IMR-90 (cell line): ENCODE measurements at regions not wholly inside any gene's neighbourhood (a gene's known extent, or its start where the extent isn't known, plus 50 kb on each side); places are given as distances from the start of the nearest gene placed in this dataset.

Experiments used
- ATAC-seq: fragments of 200-7000 bp; cut with Tn5 transposase; 2 replicates; pipeline ENCODE4 v1.9.1; 2020; ENCODE audit warnings: low read depth, mild to moderate bottlenecking, moderate library complexity
- BruUV-seq: library from RNA; stranded (reverse); fragments of 400-500 nt; replicated peaks from 2 replicates; lab custom pipeline; 2021; lab: Mats Ljungman, UMichigan
- CTCF ChIA-PET: fragments of 300-600 bp; formaldehyde crosslinking; extraction: SDS; loops from one replicate; lab custom pipeline; 2021; ENCODE audit warnings: antibody characterized with exemption; lab: Yijun Ruan, JAX
- POLR2A ChIA-PET: fragments of 300-600 bp; sonication (Branson Sonifier 250); formaldehyde crosslinking; loops from one replicate; lab custom pipeline; 2022; ENCODE audit warnings: antibody characterized with exemption; ENCODE audit not compliant: unreplicated experiment; lab: Charles Lee
- DNase-seq: peaks from one replicate; pipeline ENCODE4 v3.0.0; 2013
- H2AFZ ChIP-seq: replicated peaks from 2 replicates; pipeline ENCODE3; 2013; ENCODE audit warnings: low read length, mild to moderate bottlenecking; ENCODE audit not compliant: poor library complexity
- H2AK5ac ChIP-seq: 2 replicates; pipeline ENCODE4 v1.6.1; 2013; ENCODE audit warnings: low read depth, low read length, inconsistent platforms
- H2AK9ac ChIP-seq: replicated peaks from 2 replicates; pipeline ENCODE3; 2013; ENCODE audit warnings: mild to moderate bottlenecking, low read depth, low read length, moderate library complexity; ENCODE audit not compliant: poor library complexity
- H2BK120ac ChIP-seq: 2 replicates; pipeline ENCODE4 v1.6.1; 2013; ENCODE audit warnings: low read depth, low read length, inconsistent platforms
- H2BK15ac ChIP-seq: 3 replicates; pipeline ENCODE4 v1.6.1; 2013; ENCODE audit warnings: low read depth, low read length, inconsistent platforms
- H2BK20ac ChIP-seq: 2 replicates; pipeline ENCODE4 v1.6.1; 2013; ENCODE audit warnings: low read depth, mild to moderate bottlenecking, inconsistent platforms, low read length, moderate library complexity
- H2BK5ac ChIP-seq: 2 replicates; pipeline ENCODE4 v1.6.1; 2013; ENCODE audit warnings: mild to moderate bottlenecking, low read depth, low read length, inconsistent platforms; ENCODE audit not compliant: poor library complexity, severe bottlenecking
- H3K14ac ChIP-seq: replicated peaks from 2 replicates; pipeline ENCODE4 v1.6.1; 2013; ENCODE audit warnings: low read depth, low read length, inconsistent platforms
- H3K18ac ChIP-seq: 2 replicates; pipeline ENCODE4 v1.6.1; 2013; ENCODE audit warnings: low read depth, low read length, control low read depth
- H3K23ac ChIP-seq: 2 replicates; pipeline ENCODE4 v1.6.1; 2013; ENCODE audit warnings: low read depth, low read length, inconsistent platforms
- H3K27ac ChIP-seq: 2 replicates; pipeline ENCODE4 v1.5.1; 2013; ENCODE audit warnings: mild to moderate bottlenecking, control low read depth, low read length; ENCODE audit not compliant: insufficient read depth
- H3K27me3 ChIP-seq: 2 replicates; pipeline ENCODE4 v1.6.1; 2013; ENCODE audit warnings: low read length; ENCODE audit not compliant: control insufficient read depth, insufficient read depth
- H3K36me3 ChIP-seq: 2 replicates; pipeline ENCODE4 v1.6.1; 2013; ENCODE audit warnings: low read length, mixed read lengths; ENCODE audit not compliant: control insufficient read depth, insufficient read depth
- H3K4ac ChIP-seq: 2 replicates; pipeline ENCODE4 v1.6.1; 2013; ENCODE audit warnings: low read depth, low read length, inconsistent platforms
- H3K4me1 ChIP-seq: 2 replicates; pipeline ENCODE4 v1.6.1; 2013; ENCODE audit warnings: low read length, mixed read lengths; ENCODE audit not compliant: control insufficient read depth, insufficient read depth
- H3K4me2 ChIP-seq: 2 replicates; pipeline ENCODE4 v1.6.1; 2013; ENCODE audit warnings: low read depth, mild to moderate bottlenecking, control low read depth, low read length, moderate library complexity
- H3K4me3 ChIP-seq: 2 replicates; pipeline ENCODE4 v1.5.1; 2013; ENCODE audit warnings: low read depth, mild to moderate bottlenecking, control low read depth, low read length, moderate library complexity; ENCODE audit not compliant: insufficient read depth
- H3K56ac ChIP-seq: 2 replicates; pipeline ENCODE4 v1.6.1; 2013; ENCODE audit warnings: low read length, inconsistent platforms; ENCODE audit not compliant: insufficient read depth; ENCODE audit errors: extremely low read depth
- H3K79me1 ChIP-seq, 2 experiments: 2 replicates each; pipeline ENCODE4 v1.6.1; 2013; ENCODE audit warnings: low read length in 2 of 2, inconsistent platforms in 1 of 2, low read depth in 1 of 2
- H3K9ac ChIP-seq: 2 replicates; pipeline ENCODE4 v1.6.1; 2013; ENCODE audit warnings: low read depth, low read length, control low read depth
- H3K9me1 ChIP-seq: 2 replicates; pipeline ENCODE4 v1.6.1; 2013; ENCODE audit warnings: low read length, inconsistent platforms; ENCODE audit not compliant: insufficient read depth
- H3K9me3 ChIP-seq: 2 replicates; pipeline ENCODE4 v1.6.1; 2013; ENCODE audit warnings: low read length; ENCODE audit not compliant: control insufficient read depth, insufficient read depth
- H4K20me1 ChIP-seq: 2 replicates; pipeline ENCODE4 v1.6.1; 2013; ENCODE audit warnings: low read length, inconsistent platforms; ENCODE audit not compliant: insufficient read depth
- H4K5ac ChIP-seq: 2 replicates; pipeline ENCODE4 v1.6.1; 2013; ENCODE audit warnings: mild to moderate bottlenecking, low read depth, low read length, control low read depth
- H4K8ac ChIP-seq, 2 experiments: 2 replicates each; pipeline ENCODE4 v1.6.1; 2013; ENCODE audit warnings: low read depth in 2 of 2, low read length in 2 of 2, control low read depth in 1 of 2, inconsistent platforms in 1 of 2
- H4K91ac ChIP-seq: 2 replicates; pipeline ENCODE4 v1.6.1; 2013; ENCODE audit warnings: low read depth, low read length, inconsistent platforms; ENCODE audit not compliant: insufficient read depth
- BHLHE40 ChIP-seq: fragments of 150-350 bp; IDR thresholded peaks from 2 replicates; pipeline ENCODE4 v1.6.1; 2016; ENCODE audit warnings: mild to moderate bottlenecking, low read depth, low read length
- CEBPB ChIP-seq: IDR thresholded peaks from 2 replicates; pipeline ENCODE4 v1.6.1; 2012; ENCODE audit warnings: low read depth, low read length, improper control_type of control experiment
- CHD1 ChIP-seq: IDR thresholded peaks from 2 replicates; pipeline ENCODE4 v1.6.1; 2012; ENCODE audit warnings: low read depth, low read length, improper control_type of control experiment
- FOS ChIP-seq: fragments of 150-350 bp; IDR thresholded peaks from 2 replicates; pipeline ENCODE4 v1.6.1; 2016; ENCODE audit warnings: low read depth, low read length
- MAFK ChIP-seq: IDR thresholded peaks from 2 replicates; pipeline ENCODE4 v1.6.1; 2012; ENCODE audit warnings: low read depth, low read length, improper control_type of control experiment
- MAZ ChIP-seq: IDR thresholded peaks from 2 replicates; pipeline ENCODE4 v1.6.1; 2012; ENCODE audit warnings: low read depth, mild to moderate bottlenecking, low read length, improper control_type of control experiment, moderate library complexity, borderline replicate concordance
- MXI1 ChIP-seq: IDR thresholded peaks from 2 replicates; pipeline ENCODE4 v1.6.1; 2012; ENCODE audit warnings: low read depth, mild to moderate bottlenecking, low read length, moderate library complexity, borderline replicate concordance
- NFE2L2 ChIP-seq: fragments of 150-350 bp; IDR thresholded peaks from 2 replicates; pipeline ENCODE4 v1.6.1; 2016; ENCODE audit warnings: low read depth, mild to moderate bottlenecking, low read length
- POLR2A ChIP-seq: IDR thresholded peaks from 2 replicates; pipeline ENCODE4 v1.6.1; 2012; ENCODE audit warnings: mild to moderate bottlenecking, low read depth, low read length
- RAD21 ChIP-seq: IDR thresholded peaks from 2 replicates; pipeline ENCODE4 v1.6.1; 2012; ENCODE audit warnings: low read length, improper control_type of control experiment
- RCOR1 ChIP-seq: IDR thresholded peaks from 2 replicates; pipeline ENCODE4 v1.6.1; 2012; ENCODE audit warnings: mild to moderate bottlenecking, low read length, improper control_type of control experiment; ENCODE audit not compliant: insufficient replicate concordance
- RFX5 ChIP-seq: IDR thresholded peaks from 2 replicates; pipeline ENCODE4 v1.8.0; 2012; ENCODE audit warnings: low read depth, mild to moderate bottlenecking, low read length, moderate library complexity
- SMC3 ChIP-seq: fragments of 150-350 bp; IDR thresholded peaks from 2 replicates; pipeline ENCODE4 v1.6.1; 2016; ENCODE audit warnings: low read depth, mild to moderate bottlenecking, antibody characterized with exemption, low read length, moderate library complexity
- WGBS, 2 experiments: methylation state at CpG; one replicate each; pipeline versions ENCODE4 v1.1.5 to v1.1.7; 2013; ENCODE audit warnings: missing lambda C conversion rate in 2 of 2; ENCODE audit not compliant: insufficient read length in 1 of 2; ENCODE audit errors: extremely low coverage in 2 of 2; 5-methylcytosine and 5-hydroxymethylcytosine counted together
- dilution Hi-C: fragments of 300-500 bp; cut with HindIII; formaldehyde crosslinking; loops from one replicate; pipeline ENCODE4 v1.14.3; 2018; ENCODE audit warnings: low sequenced_read_pairs; ENCODE audit not compliant: unreplicated experiment
- in situ Hi-C: fragments of 300-500 bp; cut with MboI; formaldehyde crosslinking; loops from 3 replicates; pipeline ENCODE4 v1.14.3; 2019; ENCODE audit warnings: low sequenced_read_pairs, inconsistent platforms, mixed read lengths
- intact Hi-C: fragments of 100-400 bp; cut with micrococcal nuclease; formaldehyde crosslinking; loops from 2 replicates; pipeline ENCODE4 v1.10.0; 2022
- TF ChIP-seq, protein P1 (sequence below): fragments of 150-350 bp; IDR thresholded peaks from 2 replicates; pipeline ENCODE4 v1.6.1; 2017; ENCODE audit warnings: mild to moderate bottlenecking, antibody characterized with exemption, low read length, low read depth
- TF ChIP-seq, protein P2 (sequence below): fragments of 150-350 bp; IDR thresholded peaks from 2 replicates; pipeline ENCODE4 v1.6.1; 2016; ENCODE audit warnings: low read depth, mild to moderate bottlenecking, low read length, moderate library complexity, borderline replicate concordance
- TF ChIP-seq, protein P3 (sequence below): conservative IDR thresholded peaks from 2 replicates; pipeline ENCODE4 v1.5.1; 2012; ENCODE audit warnings: mild to moderate bottlenecking, low read depth, low read length, improper control_type of control experiment

DNA sequence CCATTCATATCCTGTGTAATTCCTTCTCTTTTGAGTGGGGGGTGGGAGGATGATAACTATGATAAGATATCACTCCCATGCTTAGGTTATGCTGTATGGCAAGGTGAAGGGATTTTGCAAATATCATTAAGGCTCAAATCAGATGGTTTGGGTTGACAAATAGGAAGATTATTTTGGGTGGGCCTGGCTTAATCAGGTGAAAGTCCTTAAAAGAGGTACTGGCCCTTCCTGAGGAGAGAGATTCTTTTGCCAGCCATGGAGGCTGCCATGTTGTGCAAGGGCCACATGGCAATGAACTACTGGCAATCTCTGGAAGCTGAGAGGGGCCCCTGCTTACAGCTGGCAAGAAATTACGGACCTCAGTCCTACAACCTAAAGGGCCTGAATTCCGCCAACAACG, 174.6 kb upstream of the FOXD3 start:
- no peak for TF ChIP-seq RFX5
- no peak for TF ChIP-seq RCOR1
- TF ChIP-seq POLR2A: no peak
- TF ChIP-seq, protein P1, sequence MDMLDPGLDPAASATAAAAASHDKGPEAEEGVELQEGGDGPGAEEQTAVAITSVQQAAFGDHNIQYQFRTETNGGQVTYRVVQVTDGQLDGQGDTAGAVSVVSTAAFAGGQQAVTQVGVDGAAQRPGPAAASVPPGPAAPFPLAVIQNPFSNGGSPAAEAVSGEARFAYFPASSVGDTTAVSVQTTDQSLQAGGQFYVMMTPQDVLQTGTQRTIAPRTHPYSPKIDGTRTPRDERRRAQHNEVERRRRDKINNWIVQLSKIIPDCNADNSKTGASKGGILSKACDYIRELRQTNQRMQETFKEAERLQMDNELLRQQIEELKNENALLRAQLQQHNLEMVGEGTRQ: no peak
- no peak for TF ChIP-seq MXI1
- TF ChIP-seq, protein P2, sequence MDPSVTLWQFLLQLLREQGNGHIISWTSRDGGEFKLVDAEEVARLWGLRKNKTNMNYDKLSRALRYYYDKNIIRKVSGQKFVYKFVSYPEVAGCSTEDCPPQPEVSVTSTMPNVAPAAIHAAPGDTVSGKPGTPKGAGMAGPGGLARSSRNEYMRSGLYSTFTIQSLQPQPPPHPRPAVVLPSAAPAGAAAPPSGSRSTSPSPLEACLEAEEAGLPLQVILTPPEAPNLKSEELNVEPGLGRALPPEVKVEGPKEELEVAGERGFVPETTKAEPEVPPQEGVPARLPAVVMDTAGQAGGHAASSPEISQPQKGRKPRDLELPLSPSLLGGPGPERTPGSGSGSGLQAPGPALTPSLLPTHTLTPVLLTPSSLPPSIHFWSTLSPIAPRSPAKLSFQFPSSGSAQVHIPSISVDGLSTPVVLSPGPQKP: no peak
- TF ChIP-seq RAD21: no peak
- no peak for TF ChIP-seq SMC3
- TF ChIP-seq MAFK: no peak
- TF ChIP-seq MAZ: no peak
- no peak for TF ChIP-seq CHD1
- TF ChIP-seq CEBPB: no peak
- no peak for TF ChIP-seq FOS
- no peak for TF ChIP-seq NFE2L2
- TF ChIP-seq, protein P3, sequence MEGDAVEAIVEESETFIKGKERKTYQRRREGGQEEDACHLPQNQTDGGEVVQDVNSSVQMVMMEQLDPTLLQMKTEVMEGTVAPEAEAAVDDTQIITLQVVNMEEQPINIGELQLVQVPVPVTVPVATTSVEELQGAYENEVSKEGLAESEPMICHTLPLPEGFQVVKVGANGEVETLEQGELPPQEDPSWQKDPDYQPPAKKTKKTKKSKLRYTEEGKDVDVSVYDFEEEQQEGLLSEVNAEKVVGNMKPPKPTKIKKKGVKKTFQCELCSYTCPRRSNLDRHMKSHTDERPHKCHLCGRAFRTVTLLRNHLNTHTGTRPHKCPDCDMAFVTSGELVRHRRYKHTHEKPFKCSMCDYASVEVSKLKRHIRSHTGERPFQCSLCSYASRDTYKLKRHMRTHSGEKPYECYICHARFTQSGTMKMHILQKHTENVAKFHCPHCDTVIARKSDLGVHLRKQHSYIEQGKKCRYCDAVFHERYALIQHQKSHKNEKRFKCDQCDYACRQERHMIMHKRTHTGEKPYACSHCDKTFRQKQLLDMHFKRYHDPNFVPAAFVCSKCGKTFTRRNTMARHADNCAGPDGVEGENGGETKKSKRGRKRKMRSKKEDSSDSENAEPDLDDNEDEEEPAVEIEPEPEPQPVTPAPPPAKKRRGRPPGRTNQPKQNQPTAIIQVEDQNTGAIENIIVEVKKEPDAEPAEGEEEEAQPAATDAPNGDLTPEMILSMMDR: no peak
- TF ChIP-seq BHLHE40: no peak
- H3K56ac ChIP-seq: no peak overlapping the region
- intact Hi-C loops: no loop called here
- no peak overlapping the region for H2BK5ac ChIP-seq
- H3K9ac ChIP-seq: no peak overlapping the region
- H3K23ac ChIP-seq: no peak overlapping the region
- H3K27me3 ChIP-seq: no peaks in the 10 kb centered on the region
- H4K5ac ChIP-seq: no peak overlapping the region
- H3K18ac ChIP-seq: no peak overlapping the region
- no peak overlapping the region for H4K8ac ChIP-seq
- in situ Hi-C loops: no loop called here
- H3K14ac ChIP-seq: no peak overlapping the region
- no peak overlapping the region for H2BK15ac ChIP-seq
- no peaks in the 10 kb centered on the region for H3K4me1 ChIP-seq
- ATAC-seq (no peak), DNase-seq (no peak)
- H3K9me3 ChIP-seq: no peaks in the 10 kb centered on the region
- H4K20me1 ChIP-seq: no peaks in the 10 kb centered on the region
- H2BK20ac ChIP-seq: no peak overlapping the region
- dilution Hi-C loops: no loop called here
- ChIA-PET POLR2A (no interaction called here), CTCF (no interaction called here)
- H2AFZ ChIP-seq: no peak overlapping the region
- H2BK120ac ChIP-seq: no peak overlapping the region
- H3K36me3 ChIP-seq: no peaks in the 10 kb centered on the region
- no peak overlapping the region for H3K27ac ChIP-seq
- no peak overlapping the region for H3K4me2 ChIP-seq
- no peak overlapping the region for H3K4me3 ChIP-seq
- H3K4ac ChIP-seq: no peak overlapping the region
- H2AK9ac ChIP-seq: no peak overlapping the region
- H3K9me1 ChIP-seq: no peaks in the 10 kb centered on the region
- no peak overlapping the region for H2AK5ac ChIP-seq
- H3K79me1 ChIP-seq: no peaks in the 10 kb centered on the region
- no peak overlapping the region for H4K91ac ChIP-seq
- no CpG with 5 or more reads among the region's 3 CpGs for WGBS, 2 experiments
- no TSS peak for BruUV-seq
